OCI-LY7 (cell line): ENCODE measurements at regions not wholly inside any gene's neighbourhood (a gene's known extent, or its start where the extent isn't known, plus 50 kb on each side); places are given as distances from the start of the nearest gene placed in this dataset.

Experiments
- BruUV-seq: library from RNA; stranded (reverse); fragments of 400-500 nt; replicated peaks from 2 replicates; lab custom pipeline; 2021; lab: Mats Ljungman, UMichigan
- CTCF ChIA-PET: fragments of 300-600 bp; sonication (Branson Sonifier 250); formaldehyde crosslinking; loops from one replicate; lab custom pipeline; 2022; ENCODE audit warnings: antibody characterized with exemption; ENCODE audit not compliant: unreplicated experiment; lab: Charles Lee
- POLR2A ChIA-PET: fragments of 300-600 bp; sonication (Branson Sonifier 250); formaldehyde crosslinking; loops from one replicate; lab custom pipeline; 2022; ENCODE audit warnings: antibody characterized with exemption; lab: Charles Lee
- DNase-seq: peaks from one replicate; pipeline ENCODE4 v3.0.0-alpha.2; 2015; ENCODE audit warnings: low spot score
- H2AFZ ChIP-seq: fragments of 200-600 bp; sonication (generic), shearing (Covaris generic); 2 replicates; pipeline ENCODE4 v1.6.1; 2014; ENCODE audit warnings: mild to moderate bottlenecking, antibody characterized with exemption, low read length, moderate library complexity
- H3K27ac ChIP-seq: fragments of 200-600 bp; sonication (generic); 2 replicates; pipeline ENCODE4 v1.5.1; 2014; ENCODE audit warnings: mixed run types, low read depth, mild to moderate bottlenecking, moderate library complexity, low read length, inconsistent platforms; ENCODE audit not compliant: poor library complexity, severe bottlenecking
- H3K36me3 ChIP-seq: fragments of 200-600 bp; sonication (generic); 2 replicates; pipeline ENCODE4 v1.6.1; 2014; ENCODE audit warnings: mild to moderate bottlenecking, antibody characterized with exemption, low read length, moderate library complexity, mixed read lengths; ENCODE audit not compliant: insufficient read depth
- H3K4me1 ChIP-seq: fragments of 200-600 bp; sonication (generic); 2 replicates; pipeline ENCODE4 v1.5.1; 2014; ENCODE audit warnings: mild to moderate bottlenecking, low read length; ENCODE audit not compliant: insufficient read depth, poor library complexity, severe bottlenecking
- H3K4me2 ChIP-seq: fragments of 200-600 bp; sonication (generic); 2 replicates; pipeline ENCODE4 v1.6.1; 2014; ENCODE audit warnings: mild to moderate bottlenecking, low read length
- H3K4me3 ChIP-seq: fragments of 200-600 bp; sonication (generic); 2 replicates; pipeline ENCODE4 v1.5.1; 2014; ENCODE audit warnings: mild to moderate bottlenecking, low read depth, low read length; ENCODE audit not compliant: poor library complexity, severe bottlenecking
- H3K79me2 ChIP-seq: fragments of 200-600 bp; sonication (generic); 2 replicates; pipeline ENCODE4 v1.6.1; 2016; ENCODE audit warnings: low read depth, mild to moderate bottlenecking, low read length, moderate library complexity, mixed read lengths; ENCODE audit not compliant: insufficient read depth
- H3K9me2 ChIP-seq: fragments of 200-600 bp; sonication (generic); 2 replicates; pipeline ENCODE4 v1.6.1; 2016; ENCODE audit warnings: mild to moderate bottlenecking, low read length, mixed read lengths; ENCODE audit not compliant: insufficient read depth
- H3K9me3 ChIP-seq: fragments of 200-600 bp; sonication (generic); 2 replicates; pipeline ENCODE4 v1.6.1; 2014; ENCODE audit warnings: mild to moderate bottlenecking, mixed run types, low read length, mixed read lengths
- H4K20me1 ChIP-seq: fragments of 200-600 bp; sonication (generic); 2 replicates; pipeline ENCODE4 v1.6.1; 2014; ENCODE audit warnings: mild to moderate bottlenecking, antibody characterized with exemption, low read length, moderate library complexity, mixed read lengths; ENCODE audit not compliant: insufficient read depth
- EZH2phosphoT487 ChIP-seq: fragments of 200-600 bp; sonication (generic); IDR thresholded peaks from 2 replicates; pipeline ENCODE4 v1.6.1; 2018; ENCODE audit warnings: low read depth, borderline replicate concordance, mild to moderate bottlenecking, mixed run types, antibody characterized with exemption, low read length, moderate library complexity, mixed read lengths
- intact Hi-C: fragments of 100-400 bp; cut with micrococcal nuclease; formaldehyde crosslinking; loops from one replicate; pipeline ENCODE4 v1.10.0; 2022; ENCODE audit not compliant: unreplicated experiment
- TF ChIP-seq, protein P1 (sequence below): fragments of 200-600 bp; sonication (generic); conservative IDR thresholded peaks from 2 replicates; pipeline ENCODE4 v1.5.1; 2014; ENCODE audit warnings: mild to moderate bottlenecking, antibody characterized with exemption, low read length, moderate library complexity, mixed read lengths

DNA sequence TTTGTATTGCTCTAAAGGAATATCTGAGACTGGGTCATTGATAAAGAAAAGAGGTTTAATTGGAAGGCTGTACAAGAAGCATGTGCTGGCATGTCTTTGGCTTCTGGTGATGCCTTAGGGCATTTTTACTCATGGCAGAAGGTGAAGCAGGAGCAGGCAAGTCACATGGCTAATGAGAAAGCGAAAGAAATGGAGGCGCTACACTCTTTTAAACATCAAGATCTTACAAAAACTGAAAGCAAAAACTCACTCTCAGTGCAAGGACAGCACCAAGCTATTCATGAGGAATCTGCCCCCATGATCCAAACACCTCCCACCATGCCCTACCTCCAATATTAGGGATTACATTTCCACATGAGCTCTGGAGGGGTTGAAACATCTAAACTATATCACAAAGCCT is 1458.8 kb upstream of the ACO1 start:
- H3K4me1 ChIP-seq = no peaks in the 10 kb centered on the region
- H3K4me2 ChIP-seq = no peak overlapping the region
- H2AFZ ChIP-seq = no peak overlapping the region
- H3K79me2 ChIP-seq = no peaks in the 10 kb centered on the region
- no peak overlapping the region for H3K27ac ChIP-seq
- H3K9me2 ChIP-seq = no peaks in the 10 kb centered on the region
- H4K20me1 ChIP-seq = no peaks in the 10 kb centered on the region
- H3K36me3 ChIP-seq = no peaks in the 10 kb centered on the region
- intact Hi-C loops = no loop called here
- TF ChIP-seq EZH2phosphoT487 = no peak
- TF ChIP-seq, protein P1, sequence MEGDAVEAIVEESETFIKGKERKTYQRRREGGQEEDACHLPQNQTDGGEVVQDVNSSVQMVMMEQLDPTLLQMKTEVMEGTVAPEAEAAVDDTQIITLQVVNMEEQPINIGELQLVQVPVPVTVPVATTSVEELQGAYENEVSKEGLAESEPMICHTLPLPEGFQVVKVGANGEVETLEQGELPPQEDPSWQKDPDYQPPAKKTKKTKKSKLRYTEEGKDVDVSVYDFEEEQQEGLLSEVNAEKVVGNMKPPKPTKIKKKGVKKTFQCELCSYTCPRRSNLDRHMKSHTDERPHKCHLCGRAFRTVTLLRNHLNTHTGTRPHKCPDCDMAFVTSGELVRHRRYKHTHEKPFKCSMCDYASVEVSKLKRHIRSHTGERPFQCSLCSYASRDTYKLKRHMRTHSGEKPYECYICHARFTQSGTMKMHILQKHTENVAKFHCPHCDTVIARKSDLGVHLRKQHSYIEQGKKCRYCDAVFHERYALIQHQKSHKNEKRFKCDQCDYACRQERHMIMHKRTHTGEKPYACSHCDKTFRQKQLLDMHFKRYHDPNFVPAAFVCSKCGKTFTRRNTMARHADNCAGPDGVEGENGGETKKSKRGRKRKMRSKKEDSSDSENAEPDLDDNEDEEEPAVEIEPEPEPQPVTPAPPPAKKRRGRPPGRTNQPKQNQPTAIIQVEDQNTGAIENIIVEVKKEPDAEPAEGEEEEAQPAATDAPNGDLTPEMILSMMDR = no peak
- BruUV-seq = no TSS peak
- no peak overlapping the region for H3K4me3 ChIP-seq
- POLR2A ChIA-PET = no interaction called here
- CTCF ChIA-PET = no interaction called here
- no peak for DNase-seq
- H3K9me3 ChIP-seq = no peaks in the 10 kb centered on the region

DNA sequence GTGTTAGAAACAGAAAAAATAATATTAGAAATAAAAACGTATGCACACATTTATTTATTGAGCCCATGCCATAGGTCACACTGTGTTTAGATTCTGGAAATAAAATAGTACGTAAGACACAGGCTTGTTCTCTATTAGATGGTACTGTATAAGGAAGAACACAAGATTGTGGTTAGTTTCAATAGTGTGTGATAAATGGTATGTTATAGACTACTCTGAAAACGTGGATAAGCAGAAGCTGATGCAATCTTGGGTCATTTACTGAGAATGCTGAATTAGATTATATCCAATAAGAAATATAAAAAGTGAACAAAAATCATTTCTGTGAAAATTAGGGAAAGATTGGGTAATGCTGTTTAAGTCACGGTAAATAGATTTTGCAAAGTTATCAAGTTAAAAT is 1456.4 kb upstream of the ACO1 start:
- H3K36me3 ChIP-seq = no peaks in the 10 kb centered on the region
- H3K4me1 ChIP-seq = no peaks in the 10 kb centered on the region
- ChIA-PET CTCF (no interaction called here), POLR2A (no interaction called here)
- H3K4me2 ChIP-seq = no peak overlapping the region
- no TSS peak for BruUV-seq
- no peak for DNase-seq
- intact Hi-C loops = no loop called here
- H3K9me3 ChIP-seq = no peaks in the 10 kb centered on the region
- no peak overlapping the region for H3K27ac ChIP-seq
- no peak overlapping the region for H3K4me3 ChIP-seq
- no peaks in the 10 kb centered on the region for H3K9me2 ChIP-seq
- no peaks in the 10 kb centered on the region for H3K79me2 ChIP-seq
- TF ChIP-seq EZH2phosphoT487 = no peak
- TF ChIP-seq, protein P1 = no peak
- no peak overlapping the region for H2AFZ ChIP-seq
- H4K20me1 ChIP-seq = no peaks in the 10 kb centered on the region

DNA sequence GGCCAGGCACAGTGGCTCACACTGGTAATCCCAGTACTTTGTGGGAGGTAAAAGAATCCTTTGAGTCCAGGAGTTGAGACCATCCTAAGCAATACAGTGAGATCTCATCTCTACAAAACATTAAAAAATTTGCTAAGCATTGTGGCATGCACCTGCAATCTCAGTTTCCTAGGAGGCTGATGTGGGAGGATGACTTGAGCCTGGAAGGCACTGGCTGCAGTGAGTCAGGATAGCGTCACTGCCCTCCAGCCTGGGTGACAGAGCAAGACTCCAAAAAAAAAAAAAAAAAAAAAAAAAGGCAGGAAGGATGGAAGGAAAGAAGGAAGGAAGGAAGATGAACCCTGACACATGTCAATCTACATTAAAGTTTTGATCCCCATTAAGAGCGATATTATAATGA is 1452.2 kb upstream of the ACO1 start:
- no peak for TF ChIP-seq EZH2phosphoT487
- TF ChIP-seq, protein P1 = no peak
- intact Hi-C loops = no loop called here
- no peaks in the 10 kb centered on the region for H3K4me1 ChIP-seq

More for the DNA sequence above, 1452.2 kb upstream of the ACO1 start:
- Histone ChIP-seq H3K79me2 (no peaks in the 10 kb centered on the region), H3K9me3 (no peaks in the 10 kb centered on the region), H3K9me2 (no peaks in the 10 kb centered on the region), H2AFZ (no peak overlapping the region), H3K4me2 (no peak overlapping the region), H3K27ac (no peak overlapping the region), H3K4me3 (no peak overlapping the region), H4K20me1 (no peaks in the 10 kb centered on the region), H3K36me3 (no peaks in the 10 kb centered on the region)
- no TSS peak for BruUV-seq
- POLR2A ChIA-PET = no interaction called here
- no peak for DNase-seq
- CTCF ChIA-PET = no interaction called here
